Left ventricle myocardium superior (tissue), 1 donor: ENCODE measurements at regions not wholly inside any gene's neighbourhood (a gene's known extent, or its start where the extent isn't known, plus 50 kb on each side); places are given as distances from the start of the nearest gene placed in this dataset.

Experiments used
- ATAC-seq: fragments of 200-7000 bp; cut with Tn5 transposase; one replicate; pipeline ENCODE4 v1.9.1; 2020; ENCODE audit warnings: mild to moderate bottlenecking, moderate library complexity
- DNase-seq: peaks from one replicate; pipeline ENCODE4 v3.0.0-alpha.2; 2020
- intact Hi-C: fragments of 100-400 bp; cut with micrococcal nuclease; formaldehyde crosslinking; loops from one replicate; pipeline ENCODE4 v1.11.0; 2022
- donor health status: DM: no; HTN: yes; CAD: no; lungs with severe emphysema.

GRCh38 chr13:74219566-74219965 lies 85.4 kb upstream of the KLF12 start:
- no peak for ATAC-seq
- DNase-seq, result no peak
- intact Hi-C loops, result no loop called here

- no peak for DNase-seq
- no peak for ATAC-seq
- intact Hi-C loops, result no loop called here
Measured at GRCh38 chr13:74218291-74218690, 84.1 kb upstream of the KLF12 start.

GRCh38 chr13:74217811-74218210 lies 83.6 kb upstream of the KLF12 start:
- intact Hi-C loops, result no loop called here
- ATAC-seq, result no peak
- DNase-seq, result no peak

- DNase-seq (no peak), ATAC-seq (no peak)
- intact Hi-C loops, result no loop called here
Measured at GRCh38 chr13:74215420-74215819, 81.2 kb upstream of the KLF12 start.

- intact Hi-C loops, result no loop called here
- ATAC-seq (no peak), DNase-seq (no peak)
Measured at GRCh38 chr13:74214321-74214720, 80.1 kb upstream of the KLF12 start.

GRCh38 chr13:74210693-74211393 lies 76.6 kb upstream of the KLF12 start:
- intact Hi-C loops, result no loop called here
- DNase-seq (no peak), ATAC-seq (peak; percentile 90)

- intact Hi-C loops, result no loop called here
- ATAC-seq, result no peak
- no peak for DNase-seq
Measured at GRCh38 chr13:74206855-74207254, 72.7 kb upstream of the KLF12 start.

- DNase-seq (no peak), ATAC-seq (no peak)
- intact Hi-C loops, result no loop called here
Measured at GRCh38 chr13:74206061-74206561, 71.9 kb upstream of the KLF12 start.

GRCh38 chr13:74205313-74205690 lies 71.1 kb upstream of the KLF12 start:
- no peak for DNase-seq
- no peak for ATAC-seq
- intact Hi-C loops, result no loop called here

GRCh38 chr13:74204602-74205312 lies 70.6 kb upstream of the KLF12 start:
- intact Hi-C loops, result no loop called here
- no peak for DNase-seq
- no peak for ATAC-seq

- DNase-seq (no peak), ATAC-seq (no peak)
Measured at GRCh38 chr13:74203576-74203975, 69.4 kb upstream of the KLF12 start.

GRCh38 chr13:74202129-74202813 lies 68.1 kb upstream of the KLF12 start:
- intact Hi-C loops, result no loop called here
- ATAC-seq (peak; percentile 54), DNase-seq (no peak)

More at GRCh38 chr13:74203576-74203975, 69.4 kb upstream of the KLF12 start:
- intact Hi-C loops, result no loop called here

GRCh38 chr13:74201530-74201929 lies 67.3 kb upstream of the KLF12 start:
- intact Hi-C loops, result no loop called here
- DNase-seq (no peak), ATAC-seq (no peak)

GRCh38 chr13:74200081-74200480 lies 65.9 kb upstream of the KLF12 start:
- DNase-seq (no peak), ATAC-seq (no peak)
- intact Hi-C loops, result no loop called here

- intact Hi-C loops, result no loop called here
- no peak for DNase-seq
- ATAC-seq, result no peak
Measured at GRCh38 chr13:74197677-74198429, 63.6 kb upstream of the KLF12 start.

- intact Hi-C loops, result no loop called here
- ATAC-seq, result no peak
- no peak for DNase-seq
Measured at GRCh38 chr13:74194846-74195245, 60.6 kb upstream of the KLF12 start.

GRCh38 chr13:74193391-74193790 lies 59.2 kb upstream of the KLF12 start:
- DNase-seq, result no peak
- intact Hi-C loops, result no loop called here
- ATAC-seq, result no peak

- ATAC-seq, result no peak
- intact Hi-C loops, result no loop called here
- DNase-seq, result no peak
Measured at GRCh38 chr13:74191410-74191809, 57.2 kb upstream of the KLF12 start.

GRCh38 chr13:74190999-74191398 lies 56.8 kb upstream of the KLF12 start:
- intact Hi-C loops, result no loop called here
- no peak for DNase-seq

GRCh38 chr13:74187564-74187963 lies 53.4 kb upstream of the KLF12 start:
- intact Hi-C loops, result no loop called here
- no peak for DNase-seq
- ATAC-seq, result peak; percentile 45

More at GRCh38 chr13:74190999-74191398, 56.8 kb upstream of the KLF12 start:
- ATAC-seq, result no peak
